GM12878 (cell line): ENCODE measurements at regions not wholly inside any gene's neighbourhood (a gene's known extent, or its start where the extent isn't known, plus 50 kb on each side); places are given as distances from the start of the nearest gene placed in this dataset.
"Not testable (repeated sequence)": the region's sequence is repeated elsewhere in the genome, so short reads cannot be mapped to it uniquely, and the experiment has no call there.

Source experiments
- RB1 ChIP-seq: fragments of 450-650 bp; formaldehyde crosslinking; IDR thresholded peaks from 2 replicates; pipeline ENCODE4 v1.6.1; 2017; ENCODE audit warnings: mild to moderate bottlenecking, borderline replicate concordance
- TF ChIP-seq, protein P1 (sequence below): IDR thresholded peaks from 2 replicates; pipeline ENCODE4 v1.6.1; 2012; ENCODE audit warnings: low read depth, low read length, improper control_type of control experiment

DNA sequence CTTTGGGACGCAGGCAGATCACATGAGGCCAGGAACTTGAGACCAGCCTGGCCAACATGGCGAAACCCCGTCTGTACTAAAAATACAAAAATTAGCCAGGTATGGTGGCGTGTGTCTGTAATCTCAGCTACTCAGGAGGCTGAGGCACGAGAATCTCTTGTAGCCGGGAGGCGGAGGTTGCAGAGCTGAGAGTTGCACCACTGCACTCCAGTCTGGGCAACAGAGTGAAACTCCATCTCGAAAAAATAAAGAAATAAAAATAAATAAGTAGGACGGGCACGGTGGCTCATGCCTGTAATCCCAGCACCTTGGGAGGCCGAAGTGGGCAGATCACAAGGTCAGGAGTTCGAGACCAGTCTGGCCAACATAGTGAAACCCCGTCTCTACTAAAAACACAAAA is 58.2 kb upstream of the CACUL1 start:
- TF ChIP-seq, protein P1, sequence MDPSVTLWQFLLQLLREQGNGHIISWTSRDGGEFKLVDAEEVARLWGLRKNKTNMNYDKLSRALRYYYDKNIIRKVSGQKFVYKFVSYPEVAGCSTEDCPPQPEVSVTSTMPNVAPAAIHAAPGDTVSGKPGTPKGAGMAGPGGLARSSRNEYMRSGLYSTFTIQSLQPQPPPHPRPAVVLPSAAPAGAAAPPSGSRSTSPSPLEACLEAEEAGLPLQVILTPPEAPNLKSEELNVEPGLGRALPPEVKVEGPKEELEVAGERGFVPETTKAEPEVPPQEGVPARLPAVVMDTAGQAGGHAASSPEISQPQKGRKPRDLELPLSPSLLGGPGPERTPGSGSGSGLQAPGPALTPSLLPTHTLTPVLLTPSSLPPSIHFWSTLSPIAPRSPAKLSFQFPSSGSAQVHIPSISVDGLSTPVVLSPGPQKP = not testable (repeated sequence)
- TF ChIP-seq RB1 = not testable (repeated sequence)
